ENCODE measurements at regions not wholly inside any gene's neighbourhood (a gene's known extent, or its start where the extent isn't known, plus 50 kb on each side); places are given as distances from the start of the nearest gene placed in this dataset.

DNA sequence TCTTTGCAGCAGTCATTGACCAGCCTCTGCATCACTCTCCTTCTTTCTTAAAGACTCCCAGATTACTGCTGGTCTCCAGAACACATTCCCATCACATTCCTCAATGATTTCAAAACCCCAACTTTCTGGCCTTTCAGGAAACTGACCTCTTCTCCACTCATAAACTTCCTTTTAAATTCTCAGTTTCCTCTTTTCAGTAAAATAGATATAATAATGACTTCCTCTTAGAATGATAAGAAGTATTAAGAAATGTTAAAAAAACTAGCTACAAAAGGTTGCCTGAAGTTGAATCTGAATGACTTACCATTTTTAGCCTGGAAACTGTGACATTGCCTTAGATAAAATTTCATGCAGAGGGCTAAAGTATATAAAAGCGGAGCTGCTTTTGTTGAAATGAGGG is 239.3 kb downstream of the OGFRL1 start (continued):
- TF ChIP-seq RELB (IDR thresholded peaks at IDR 0.05; ENCODE audit: low read depth), result no peak
- TF ChIP-seq ATF7 (IDR thresholded peaks at IDR 0.05; ENCODE audit: low read depth), result no peak
- TF ChIP-seq SMAD1 (IDR thresholded peaks at IDR 0.05; ENCODE audit: low read depth, partially characterized antibody), result no peak
- TF ChIP-seq, protein P1, sequence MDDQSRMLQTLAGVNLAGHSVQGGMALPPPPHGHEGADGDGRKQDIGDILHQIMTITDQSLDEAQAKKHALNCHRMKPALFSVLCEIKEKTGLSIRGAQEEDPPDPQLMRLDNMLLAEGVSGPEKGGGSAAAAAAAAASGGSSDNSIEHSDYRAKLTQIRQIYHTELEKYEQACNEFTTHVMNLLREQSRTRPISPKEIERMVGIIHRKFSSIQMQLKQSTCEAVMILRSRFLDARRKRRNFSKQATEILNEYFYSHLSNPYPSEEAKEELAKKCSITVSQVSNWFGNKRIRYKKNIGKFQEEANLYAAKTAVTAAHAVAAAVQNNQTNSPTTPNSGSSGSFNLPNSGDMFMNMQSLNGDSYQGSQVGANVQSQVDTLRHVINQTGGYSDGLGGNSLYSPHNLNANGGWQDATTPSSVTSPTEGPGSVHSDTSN (IDR thresholded peaks at IDR 0.05; ENCODE audit: insufficient replicate concordance, low read depth, low read length), result no peak
- TF ChIP-seq CREB1 (IDR thresholded peaks at IDR 0.05; ENCODE audit: low read depth), result no peak
- TF ChIP-seq RB1 (IDR thresholded peaks at IDR 0.05; ENCODE audit: borderline replicate concordance), result no peak
- no peak for TF ChIP-seq SRF (IDR thresholded peaks at IDR 0.05; ENCODE audit: low read depth in 2 of 2, low read length in 2 of 2)

DNA sequence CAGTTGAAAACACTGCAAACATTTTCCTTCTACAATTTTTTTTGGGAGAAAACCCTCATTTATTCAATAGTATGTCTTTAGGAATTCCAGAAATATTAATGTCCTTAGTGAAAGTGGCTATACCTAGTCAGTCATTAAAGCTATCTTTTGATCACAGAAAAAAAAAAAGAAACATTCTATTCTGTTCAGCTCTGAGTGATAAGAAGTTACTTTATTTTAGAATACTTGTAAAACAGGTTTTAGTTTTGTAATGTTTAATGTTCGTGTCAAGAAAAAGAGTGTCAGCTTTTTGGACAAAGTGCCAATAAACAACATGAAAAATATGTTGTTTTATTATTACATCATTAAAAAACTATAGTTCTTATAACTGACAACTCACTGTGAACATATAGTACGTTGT is 240.4 kb downstream of the OGFRL1 start:
- no peak for TF ChIP-seq MYC (IDR thresholded peaks at IDR 0.05; ENCODE audit: insufficient read depth, insufficient read length, insufficient replicate concordance, low read length, severe bottlenecking)
- no peak for TF ChIP-seq RELB (IDR thresholded peaks at IDR 0.05; ENCODE audit: low read depth)
- TF ChIP-seq, protein P2, sequence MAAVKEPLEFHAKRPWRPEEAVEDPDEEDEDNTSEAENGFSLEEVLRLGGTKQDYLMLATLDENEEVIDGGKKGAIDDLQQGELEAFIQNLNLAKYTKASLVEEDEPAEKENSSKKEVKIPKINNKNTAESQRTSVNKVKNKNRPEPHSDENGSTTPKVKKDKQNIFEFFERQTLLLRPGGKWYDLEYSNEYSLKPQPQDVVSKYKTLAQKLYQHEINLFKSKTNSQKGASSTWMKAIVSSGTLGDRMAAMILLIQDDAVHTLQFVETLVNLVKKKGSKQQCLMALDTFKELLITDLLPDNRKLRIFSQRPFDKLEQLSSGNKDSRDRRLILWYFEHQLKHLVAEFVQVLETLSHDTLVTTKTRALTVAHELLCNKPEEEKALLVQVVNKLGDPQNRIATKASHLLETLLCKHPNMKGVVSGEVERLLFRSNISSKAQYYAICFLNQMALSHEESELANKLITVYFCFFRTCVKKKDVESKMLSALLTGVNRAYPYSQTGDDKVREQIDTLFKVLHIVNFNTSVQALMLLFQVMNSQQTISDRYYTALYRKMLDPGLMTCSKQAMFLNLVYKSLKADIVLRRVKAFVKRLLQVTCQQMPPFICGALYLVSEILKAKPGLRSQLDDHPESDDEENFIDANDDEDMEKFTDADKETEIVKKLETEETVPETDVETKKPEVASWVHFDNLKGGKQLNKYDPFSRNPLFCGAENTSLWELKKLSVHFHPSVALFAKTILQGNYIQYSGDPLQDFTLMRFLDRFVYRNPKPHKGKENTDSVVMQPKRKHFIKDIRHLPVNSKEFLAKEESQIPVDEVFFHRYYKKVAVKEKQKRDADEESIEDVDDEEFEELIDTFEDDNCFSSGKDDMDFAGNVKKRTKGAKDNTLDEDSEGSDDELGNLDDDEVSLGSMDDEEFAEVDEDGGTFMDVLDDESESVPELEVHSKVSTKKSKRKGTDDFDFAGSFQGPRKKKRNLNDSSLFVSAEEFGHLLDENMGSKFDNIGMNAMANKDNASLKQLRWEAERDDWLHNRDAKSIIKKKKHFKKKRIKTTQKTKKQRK (IDR thresholded peaks at IDR 0.05; ENCODE audit: low read depth, low read length), result no peak
- POLR2A ChIA-PET, result no interaction called here
- Histone ChIP-seq H3K4me1 (ENCODE audit: control insufficient read depth, insufficient read depth, low read length) (no peaks in the 10 kb centered on the region), H2AFZ (ENCODE audit: control insufficient read depth, low read depth, low read length) (no peak overlapping the region), H3K4me3 (no peak overlapping the region), H3K27me3 (replicated peaks in 1 of 2; ENCODE audit: control insufficient read depth in 2 of 2, insufficient read depth in 2 of 2, low read length in 1 of 2) (no peaks in the 10 kb centered on the region; a peak in 1 of 4 replicates), H3K36me3 (ENCODE audit: control insufficient read depth in 2 of 2, insufficient read depth in 2 of 2, low read length in 1 of 2) (no peaks in the 10 kb centered on the region), H4K20me1 (ENCODE audit: control insufficient read depth, insufficient read depth) (no peaks in the 10 kb centered on the region), H3K9ac (ENCODE audit: control insufficient read depth, insufficient read depth, low read length) (no peak overlapping the region), H3K9me3 (replicated peaks; ENCODE audit: control insufficient read depth, insufficient read depth, low read length) (no peaks in the 10 kb centered on the region), H3K79me2 (ENCODE audit: control insufficient read depth, insufficient read depth, low read length) (no peaks in the 10 kb centered on the region), H3K27ac (ENCODE audit: control insufficient read depth, insufficient read depth) (no peak overlapping the region), H3K4me2 (ENCODE audit: control insufficient read depth, insufficient read depth) (no peak overlapping the region)
- DNase-seq (ENCODE audit: low read depth, low spot score) (no peak), ATAC-seq (no peak), FAIRE-seq (no peak)
- intact Hi-C loops (cut with micrococcal nuclease; ENCODE audit: unreplicated experiment) (no loop called here), in situ Hi-C loops (cut with MboI) (no loop called here)
- SMC1A ChIA-PET (ENCODE audit: uncharacterized antibody, unreplicated experiment), result interaction anchor here (0.6 to 1.7 kb wide), 3 partner anchors 11 to 562 kb away, joined by 3 read pairs; no protein-coding TSS in a partner anchor
- BruUV-seq (replicated peaks), result no TSS peak
- WGBS (ENCODE audit: insufficient coverage, insufficient replicate concordance, low lambda C conversion rate, missing lambda C conversion rate), result 22% methylated on average over 2 of the region's 2 CpGs
- CTCF ChIA-PET, result interaction anchor here (1.4 kb wide), 2 partner anchors 10 to 558 kb away, joined by 4 to 5 read pairs; no protein-coding TSS in a partner anchor
- RAD21 ChIA-PET (ENCODE audit: unreplicated experiment), result no interaction called here
